K562 (cell line): ENCODE measurements at regions not wholly inside any gene's neighbourhood (a gene's known extent, or its start where the extent isn't known, plus 50 kb on each side); places are given as distances from the start of the nearest gene placed in this dataset.

Experiments
- ATAC-seq: fragments of 200-7000 bp; cut with Tn5 transposase; 3 replicates; pipeline ENCODE4 v1.9.1; 2020; ENCODE audit warnings: moderate library complexity
- BruUV-seq: library from RNA; stranded (reverse); fragments of 400-500 nt; replicated peaks from 2 replicates; lab custom pipeline; 2021; lab: Mats Ljungman, UMichigan
- CTCF ChIA-PET: fragments of 300-600 bp; formaldehyde crosslinking; extraction: SDS; loops from one replicate; lab custom pipeline; 2021; ENCODE audit warnings: low intra/inter-chr PET ratio; lab: Yijun Ruan, JAX
- POLR2A ChIA-PET: fragments of 300-600, 350-650 bp; sonication (Branson Sonifier 250); formaldehyde crosslinking; extraction: SDS; loops from one replicate; lab custom pipeline; 2021; ENCODE audit warnings: antibody characterized with exemption, inconsistent platforms; lab: Yijun Ruan, JAX
- DNase-seq, 4 experiments: peaks; one replicate each; pipeline versions ENCODE4 v3.0.0 to v3.0.0-alpha.2; 2011 to 2018; ENCODE audit warnings: low spot score in 3 of 4, mixed read lengths in 3 of 4; ENCODE audit errors: extremely low read depth in 1 of 4
- FAIRE-seq: peaks from 2 replicates; lab custom pipeline; 2011; peaks lifted over from hg19 to GRCh38; lab: Jason Lieb, UNC
- H2AFZ ChIP-seq: 2 replicates; pipeline ENCODE4 v1.6.0; 2011; ENCODE audit warnings: low read depth, low read length, control low read depth, inconsistent platforms
- H3K27ac ChIP-seq: fragments of 200-600 bp; 3 replicates; pipeline ENCODE4 v1.8.0; 2011; ENCODE audit warnings: low read depth, mild to moderate bottlenecking, control low read depth, inconsistent platforms, low read length, moderate library complexity, mixed read lengths; ENCODE audit errors: extremely low read depth
- H3K27me3 ChIP-seq, 2 experiments: fragments of 300-600 bp in 1 of 2; 2 replicates in 1 of 2; 3 replicates in 1 of 2; pipeline versions ENCODE4 v1.6.0 to v1.8.0; 2011; ENCODE audit warnings: inconsistent platforms in 2 of 2, low read length in 2 of 2, mild to moderate bottlenecking in 1 of 2, mixed read lengths in 1 of 2, moderate library complexity in 1 of 2; ENCODE audit not compliant: control insufficient read depth in 2 of 2, insufficient read depth in 2 of 2
- H3K36me3 ChIP-seq: fragments of 300-600 bp; 3 replicates; pipeline ENCODE4 v1.8.0; 2011; ENCODE audit warnings: mild to moderate bottlenecking, low read length, inconsistent platforms; ENCODE audit not compliant: control insufficient read depth, insufficient read depth
- H3K4me1 ChIP-seq, 2 experiments: fragments of 200-600 bp in 1 of 2; replicated peaks in 1 of 2; 2 replicates in 1 of 2; 3 replicates in 1 of 2; pipeline versions ENCODE4 v1.5.1 to v1.8.0; 2011; ENCODE audit warnings: inconsistent platforms in 2 of 2, low read length in 2 of 2, mild to moderate bottlenecking in 1 of 2, mixed read lengths in 1 of 2, moderate library complexity in 1 of 2; ENCODE audit not compliant: control insufficient read depth in 2 of 2, insufficient read depth in 2 of 2
- H3K4me2 ChIP-seq: 2 replicates; pipeline ENCODE4 v1.6.1; 2011; ENCODE audit warnings: low read length, control low read depth, inconsistent platforms, mixed read lengths; ENCODE audit not compliant: insufficient read depth
- H3K4me3 ChIP-seq: fragments of 200-600 bp; sonication (generic), shearing (Covaris generic); 2 replicates; pipeline ENCODE4 v1.5.1; 2016; ENCODE audit warnings: control low read depth, inconsistent platforms
- H3K79me2 ChIP-seq: fragments of 200-600 bp; 3 replicates; pipeline ENCODE4 v1.8.0; 2011; ENCODE audit warnings: low read length, inconsistent platforms; ENCODE audit not compliant: control insufficient read depth, insufficient read depth
- H3K9ac ChIP-seq, 2 experiments: 2 replicates each; pipeline versions ENCODE4 v1.6.0 to v1.6.1; 2011; ENCODE audit warnings: low read depth in 2 of 2, low read length in 2 of 2, control low read depth in 1 of 2, inconsistent platforms in 1 of 2, mild to moderate bottlenecking in 1 of 2, mixed read lengths in 1 of 2; ENCODE audit not compliant: insufficient read depth in 1 of 2
- H3K9me1 ChIP-seq: one replicate; pipeline ENCODE4 v1.6.0; 2011; ENCODE audit warnings: inconsistent platforms, mild to moderate bottlenecking, low read length, moderate library complexity; ENCODE audit not compliant: control insufficient read depth, insufficient read depth
- H3K9me3 ChIP-seq: replicated peaks from 2 replicates; pipeline ENCODE4 v1.5.1; 2011; ENCODE audit warnings: low read depth, low read length, inconsistent platforms; ENCODE audit not compliant: control insufficient read depth, insufficient read depth
- H4K20me1 ChIP-seq: replicated peaks from 2 replicates; pipeline ENCODE4 v1.6.1; 2011; ENCODE audit warnings: low read length, inconsistent platforms, mixed read lengths; ENCODE audit not compliant: control insufficient read depth, insufficient read depth
- ARID3A ChIP-seq: IDR thresholded peaks from 2 replicates; pipeline ENCODE4 v1.6.1; 2012; ENCODE audit warnings: low read depth, low read length, improper control_type of control experiment, borderline replicate concordance
- BCOR ChIP-seq: fragments of 450-650 bp; IDR thresholded peaks from 2 replicates; pipeline ENCODE4 v1.6.1; 2016
- BRCA1 ChIP-seq, 2 experiments: fragments of 450-650 bp in 1 of 2; sonication (generic) in 1 of 2; formaldehyde crosslinking in 1 of 2; IDR thresholded peaks; 2 replicates each; pipeline versions ENCODE4 v1.5.0 to v1.6.1; 2017 to 2020; ENCODE audit warnings: mild to moderate bottlenecking in 1 of 2, missing genetic modification reagents in 1 of 2
- CBFA2T2 ChIP-seq: fragments of 450-650 bp; conservative IDR thresholded peaks from 2 replicates; pipeline ENCODE4 v1.6.1; 2017; ENCODE audit warnings: mild to moderate bottlenecking
- CEBPB ChIP-seq: fragments of 450-650 bp; IDR thresholded peaks from 2 replicates; pipeline ENCODE4 v1.6.1; 2016; ENCODE audit warnings: missing genetic modification characterization, missing compliant biosample characterization
- COPS2 ChIP-seq: fragments of 450-650 bp; conservative IDR thresholded peaks from 2 replicates; pipeline ENCODE4 v1.6.1; 2016; ENCODE audit warnings: mild to moderate bottlenecking, moderate library complexity
- CREM ChIP-seq: IDR thresholded peaks from 2 replicates; pipeline ENCODE4 v1.6.1; 2014; ENCODE audit warnings: antibody characterized with exemption, low read depth
- CXXC5 ChIP-seq: fragments of 250-450 bp; sonication (Bioruptor Pico); IDR thresholded peaks from 2 replicates; pipeline ENCODE4 v1.8.0; 2022; ENCODE audit warnings: inconsistent platforms, mild to moderate bottlenecking, moderate library complexity
- GABPB1 ChIP-seq: sonication (generic); formaldehyde crosslinking; IDR thresholded peaks from 2 replicates; pipeline ENCODE4 v1.8.0; 2022; ENCODE audit warnings: mild to moderate bottlenecking, missing genetic modification reagents
- OTX1 ChIP-seq: fragments of 450-650 bp; formaldehyde crosslinking; IDR thresholded peaks from 2 replicates; pipeline ENCODE4 v1.4.0; 2022; ENCODE audit warnings: mild to moderate bottlenecking
- POLR3G ChIP-seq: IDR thresholded peaks from 2 replicates; pipeline ENCODE4 v1.6.1; 2011; ENCODE audit not compliant: insufficient read length, insufficient replicate concordance; ENCODE audit errors: extremely low read depth
- RBM22 ChIP-seq: fragments of 200-400 bp; formaldehyde crosslinking; IDR thresholded peaks from 2 replicates; pipeline ENCODE4 v1.6.1; 2018; ENCODE audit warnings: low read length, low read depth; ENCODE audit not compliant: poor library complexity, severe bottlenecking
- TCF3 ChIP-seq: sonication (generic); formaldehyde crosslinking; IDR thresholded peaks from 2 replicates; pipeline ENCODE4 v1.4.0; 2020; ENCODE audit warnings: mild to moderate bottlenecking, missing genetic modification reagents
- USF2 ChIP-seq: sonication (generic); formaldehyde crosslinking; IDR thresholded peaks from 2 replicates; pipeline ENCODE4 v1.5.0; 2020; ENCODE audit warnings: missing genetic modification reagents
- YY1 ChIP-seq, 3 experiments: IDR thresholded peaks; 2 replicates each; pipeline ENCODE4 v1.6.1; 2011; ENCODE audit warnings: low read length in 2 of 3, mild to moderate bottlenecking in 2 of 3, moderate library complexity in 2 of 3, borderline replicate concordance in 1 of 3, control low read depth in 1 of 3, low read depth in 1 of 3; ENCODE audit not compliant: insufficient read depth in 3 of 3, insufficient replicate concordance in 2 of 3, control insufficient read depth in 1 of 3, insufficient read length in 1 of 3; ENCODE audit errors: extremely low read depth in 1 of 3
- ZKSCAN1 ChIP-seq: fragments of 150-350 bp; IDR thresholded peaks from 2 replicates; pipeline ENCODE4 v1.6.1; 2016; ENCODE audit warnings: low read depth, low read length
- ZNF165 ChIP-seq: fragments of 250-450 bp; sonication (Bioruptor Pico); IDR thresholded peaks from 2 replicates; pipeline ENCODE4 v1.4.0; 2020; ENCODE audit warnings: borderline replicate concordance
- ZNF644 ChIP-seq: fragments of 200-800 bp; sonication (Bioruptor generic); IDR thresholded peaks from 2 replicates; pipeline ENCODE4 v1.6.1; 2016; ENCODE audit warnings: low read depth, missing genetic modification characterization, missing compliant biosample characterization
- ZNF695 ChIP-seq: fragments of 450-650 bp; formaldehyde crosslinking; IDR thresholded peaks from 2 replicates; pipeline ENCODE4 v1.4.0; 2020; ENCODE audit warnings: mild to moderate bottlenecking, moderate library complexity
- WGBS: fragments of 100-300 bp; shearing (Covaris generic); methylation state at CpG from one replicate; pipeline ENCODE4 v1.1.6; 2016; ENCODE audit warnings: low coverage, mixed read lengths; ENCODE audit not compliant: insufficient coverage; ENCODE audit errors: missing lambda C conversion rate; 5-methylcytosine and 5-hydroxymethylcytosine counted together
- in situ Hi-C: fragments of 300-500 bp; cut with MboI; formaldehyde crosslinking; loops from 4 replicates; pipeline ENCODE4 v1.15.0; 2018; ENCODE audit warnings: inconsistent platforms, mixed read lengths
- intact Hi-C: fragments of 100-400 bp; cut with micrococcal nuclease; formaldehyde crosslinking; loops from 2 replicates; pipeline ENCODE4 v1.14.2; 2022

- TF ChIP-seq GABPB1 (peak; percentile 45; the same call in 1 of the 2 replicates), CXXC5 (CRISPR knock-in tag) (0 out of 2 replicates have a peak, but pooled peaks have one; percentile 16), OTX1 (CRISPR knock-in tag) (no peak), CREM (0 out of 2 replicates have a peak, but pooled peaks have one; percentile 25), RBM22 (no peak), YY1 (IDR thresholded peaks at IDR 0.05; ENCODE audit: borderline replicate concordance in 1 of 3, control insufficient read depth in 1 of 3, extremely low read depth in 1 of 3, insufficient read depth in 3 of 3, insufficient read length in 1 of 3, insufficient replicate concordance in 2 of 3, low read depth in 1 of 3, low read length in 2 of 3) (peak; percentile 28 to 86 (median 67)), ZNF695 (CRISPR knock-in tag) (no peak), CEBPB (no peak), COPS2 (no peak)
- TF ChIP-seq, all 486 proteins: peak for 18
Observed at GRCh38 chr14:78022059-78022458, 148.1 kb upstream of the NRXN3 start (continued).

GRCh38 chr14:78023112-78023511 lies 147.1 kb upstream of the NRXN3 start:
- POLR2A ChIA-PET: no interaction called here
- Histone ChIP-seq H3K4me1 (no peaks in the 10 kb centered on the region), H3K36me3 (no peaks in the 10 kb centered on the region), H3K27me3 (no peaks in the 10 kb centered on the region; a peak in 1 of 5 replicates), H3K27ac (no peak overlapping the region), H2AFZ (no peak overlapping the region), H3K9ac (no peak overlapping the region), H3K79me2 (no peaks in the 10 kb centered on the region), H3K9me1 (no peaks in the 10 kb centered on the region), H3K4me2 (no peak overlapping the region), H3K4me3 (no peak overlapping the region), H3K9me3 (no peaks in the 10 kb centered on the region), H4K20me1 (no peaks in the 10 kb centered on the region)
- CTCF ChIA-PET: no interaction called here
- no peak for ATAC-seq
- 13% methylated on average over 1 of the region's 2 CpGs for WGBS
- no peak for DNase-seq
- in situ Hi-C loops (loop anchor here (25.0 kb wide), 1 partner anchor 564 kb away; no protein-coding TSS in a partner anchor), intact Hi-C loops (loop anchor here (5.0 to 10.0 kb wide), 2 partner anchors 544 to 572 kb away; no protein-coding TSS in a partner anchor)
- no peak for FAIRE-seq
- BruUV-seq: no TSS peak
- TF ChIP-seq BCOR (no peak), TCF3 (CRISPR knock-in tag) (no peak), ZNF165 (no peak), ZNF644 (tag) (no peak), ARID3A (no peak), CBFA2T2 (peak; percentile 26), USF2 (CRISPR knock-in tag) (peak; percentile 18; the same call in 1 of the 2 replicates), POLR3G (no peak), ZKSCAN1 (no peak), BRCA1 (IDR thresholded peaks at IDR 0.05) (no peak), BRCA1 (CRISPR knock-in tag; IDR thresholded peaks at IDR 0.05) (no peak)
